H1 (cell line): ENCODE measurements at regions not wholly inside any gene's neighbourhood (a gene's known extent, or its start where the extent isn't known, plus 50 kb on each side); places are given as distances from the start of the nearest gene placed in this dataset.

Experiments
- CTCF ChIA-PET: fragments of 300-600 bp; sonication (Branson Sonifier 250); formaldehyde crosslinking; loops from one replicate; lab custom pipeline; 2021; ENCODE audit not compliant: partially characterized antibody; lab: Charles Lee
- POLR2A ChIA-PET: fragments of 300-600 bp; sonication (Branson Sonifier 250); formaldehyde crosslinking; loops from one replicate; lab custom pipeline; 2021; ENCODE audit warnings: inconsistent platforms; ENCODE audit not compliant: partially characterized antibody; lab: Charles Lee
- DNase-seq, 2 experiments: peaks; one replicate each; pipeline versions ENCODE4 v3.0.0 to v3.0.0-alpha.2; 2010 to 2022; ENCODE audit warnings: low spot score in 2 of 2, low read depth in 1 of 2, mixed read lengths in 1 of 2
- FAIRE-seq: peaks from 2 replicates; lab custom pipeline; 2011; peaks lifted over from hg19 to GRCh38; lab: Jason Lieb, UNC
- H2AFZ ChIP-seq: 2 replicates; pipeline ENCODE4 v1.8.1; 2012; ENCODE audit warnings: low read length, inconsistent platforms
- H2AK5ac ChIP-seq: 2 replicates; pipeline ENCODE4 v1.6.1; 2013; ENCODE audit warnings: low read depth, low read length
- H2BK120ac ChIP-seq: replicated peaks from 2 replicates; pipeline ENCODE3; 2013; ENCODE audit warnings: low read depth, low read length, inconsistent platforms
- H2BK12ac ChIP-seq: 2 replicates; pipeline ENCODE4 v1.6.1; 2013; ENCODE audit warnings: low read depth, low read length
- H2BK15ac ChIP-seq: 2 replicates; pipeline ENCODE4 v1.6.1; 2013; ENCODE audit warnings: low read length
- H2BK20ac ChIP-seq: 2 replicates; pipeline ENCODE4 v1.6.1; 2013; ENCODE audit warnings: low read length
- H2BK5ac ChIP-seq: 2 replicates; pipeline ENCODE4 v1.6.1; 2013; ENCODE audit warnings: low read depth, low read length
- H3K14ac ChIP-seq: 2 replicates; pipeline ENCODE4 v1.6.1; 2013; ENCODE audit warnings: inconsistent platforms; ENCODE audit not compliant: insufficient read length
- H3K18ac ChIP-seq: 2 replicates; pipeline ENCODE4 v1.6.1; 2013; ENCODE audit warnings: low read length; ENCODE audit errors: extremely low read depth
- H3K23ac ChIP-seq: 2 replicates; pipeline ENCODE4 v1.6.1; 2013; ENCODE audit warnings: inconsistent platforms; ENCODE audit not compliant: insufficient read length
- H3K23me2 ChIP-seq: 2 replicates; pipeline ENCODE4 v1.6.1; 2013; ENCODE audit warnings: low read depth, low read length
- H3K27ac ChIP-seq: 2 replicates; pipeline ENCODE4 v1.6.1; 2011; ENCODE audit warnings: low read depth, low read length, inconsistent platforms
- H3K27me3 ChIP-seq, 4 experiments: replicated peaks in 1 of 4; 1 replicate in 1 of 4; 2 replicates in 3 of 4; pipeline versions ENCODE4 v1.6.1 to v1.8.1; 2011 to 2013; ENCODE audit warnings: low read length in 3 of 4, mild to moderate bottlenecking in 3 of 4, inconsistent platforms in 2 of 4, mixed read lengths in 2 of 4, moderate library complexity in 1 of 4; ENCODE audit not compliant: control insufficient read depth in 3 of 4, insufficient read depth in 3 of 4; ENCODE audit errors: extremely low read depth in 1 of 4
- H3K36me3 ChIP-seq, 4 experiments: 2 replicates each; pipeline versions ENCODE4 v1.6.1 to v1.8.1; 2011 to 2013; ENCODE audit warnings: mild to moderate bottlenecking in 4 of 4, low read length in 3 of 4, moderate library complexity in 2 of 4, control low read depth in 1 of 4, inconsistent platforms in 1 of 4; ENCODE audit not compliant: insufficient read depth in 4 of 4, control insufficient read depth in 2 of 4
- H3K4ac ChIP-seq: replicated peaks from 2 replicates; pipeline ENCODE3; 2013; ENCODE audit warnings: low read length, low read depth, mixed read lengths, inconsistent platforms; ENCODE audit not compliant: insufficient read length
- H3K4me1 ChIP-seq, 4 experiments: replicated peaks in 1 of 4; 1 replicate in 1 of 4; 2 replicates in 3 of 4; pipeline versions ENCODE4 v1.6.1 to v1.8.1; 2011 to 2013; ENCODE audit warnings: low read length in 3 of 4, inconsistent platforms in 2 of 4, mixed read lengths in 1 of 4; ENCODE audit not compliant: insufficient read depth in 4 of 4, control insufficient read depth in 3 of 4
- H3K4me2 ChIP-seq, 2 experiments: 2 replicates each; pipeline versions ENCODE4 v1.6.1 to v1.8.1; 2011 to 2013; ENCODE audit warnings: low read depth in 2 of 2, low read length in 2 of 2, control low read depth in 1 of 2, inconsistent platforms in 1 of 2, mild to moderate bottlenecking in 1 of 2; ENCODE audit not compliant: insufficient read depth in 1 of 2
- H3K4me3 ChIP-seq, 4 experiments: fragments of 200-600, 300-600 bp in 1 of 4; sonication (generic), shearing (Covaris generic), sonication (Bioruptor Twin) in 1 of 4; 2 replicates each; pipeline versions ENCODE4 v1.5.1 to v1.8.1; 2011 to 2016; ENCODE audit warnings: low read length in 4 of 4, low read depth in 3 of 4, control low read depth in 2 of 4, inconsistent platforms in 2 of 4, mild to moderate bottlenecking in 2 of 4, mixed read lengths in 1 of 4, moderate library complexity in 1 of 4; ENCODE audit not compliant: insufficient read depth in 2 of 4; ENCODE audit errors: extremely low read depth in 1 of 4
- H3K56ac ChIP-seq: replicated peaks from 2 replicates; pipeline ENCODE3; 2013; ENCODE audit warnings: low read depth, mild to moderate bottlenecking, mixed read lengths, low read length, inconsistent platforms; ENCODE audit not compliant: insufficient read length
- H3K79me1 ChIP-seq: 2 replicates; pipeline ENCODE4 v1.6.1; 2013; ENCODE audit warnings: low read depth, low read length, control low read depth
- H3K79me2 ChIP-seq, 2 experiments: 2 replicates each; pipeline versions ENCODE4 v1.6.1 to v1.8.1; 2012 to 2013; ENCODE audit warnings: low read length in 2 of 2, mild to moderate bottlenecking in 2 of 2, inconsistent platforms in 1 of 2; ENCODE audit not compliant: insufficient read depth in 2 of 2, control insufficient read depth in 1 of 2
- H3K9ac ChIP-seq, 4 experiments: replicated peaks in 1 of 4; 1 replicate in 1 of 4; 2 replicates in 3 of 4; pipeline versions ENCODE4 v1.6.1 to v1.8.1; 2011 to 2013; ENCODE audit warnings: low read depth in 3 of 4, low read length in 3 of 4, control low read depth in 2 of 4, mild to moderate bottlenecking in 2 of 4, moderate library complexity in 2 of 4, inconsistent platforms in 1 of 4; ENCODE audit errors: extremely low read depth in 1 of 4
- H3K9me3 ChIP-seq, 2 experiments: 2 replicates each; pipeline versions ENCODE4 v1.6.1 to v1.8.1; 2012 to 2013; ENCODE audit warnings: mild to moderate bottlenecking in 2 of 2, moderate library complexity in 2 of 2, control low read depth in 1 of 2, inconsistent platforms in 1 of 2, low read depth in 1 of 2, low read length in 1 of 2, mixed read lengths in 1 of 2; ENCODE audit not compliant: insufficient read depth in 2 of 2
- H4K20me1 ChIP-seq, 2 experiments: replicated peaks in 1 of 2; 2 replicates each; pipeline versions ENCODE3 to v1.8.1; 2011 to 2013; ENCODE audit warnings: inconsistent platforms in 2 of 2, low read length in 2 of 2, mild to moderate bottlenecking in 1 of 2; ENCODE audit not compliant: insufficient read depth in 2 of 2, control insufficient read depth in 1 of 2
- H4K5ac ChIP-seq: 2 replicates; pipeline ENCODE4 v1.6.1; 2013; ENCODE audit warnings: low read length, low read depth, mixed read lengths, inconsistent platforms; ENCODE audit not compliant: insufficient read length
- H4K8ac ChIP-seq: 2 replicates; pipeline ENCODE4 v1.8.0; 2013; ENCODE audit warnings: mild to moderate bottlenecking, moderate library complexity, low read length, inconsistent platforms; ENCODE audit not compliant: insufficient read depth; ENCODE audit errors: extremely low read depth
- H4K91ac ChIP-seq: replicated peaks from 2 replicates; pipeline ENCODE3; 2013; ENCODE audit warnings: low read length, mixed read lengths, inconsistent platforms; ENCODE audit not compliant: insufficient read length
- USF2 ChIP-seq: IDR thresholded peaks from 2 replicates; pipeline ENCODE4 v1.6.1; 2011; ENCODE audit warnings: low read length, improper control_type of control experiment
- WGBS, 2 experiments: shearing (Covaris generic) in 1 of 2; methylation state at CpG; one replicate each; pipeline versions ENCODE4 v1.1.6 to v1.1.7; 2013 to 2015; ENCODE audit warnings: low lambda C conversion rate in 2 of 2, mixed read lengths in 2 of 2, inconsistent platforms in 1 of 2, low coverage in 1 of 2, missing lambda C conversion rate in 1 of 2; ENCODE audit not compliant: insufficient replicate concordance in 2 of 2, insufficient coverage in 1 of 2, insufficient read length in 1 of 2; ENCODE audit errors: extremely low coverage in 1 of 2, missing lambda C conversion rate in 1 of 2; 5-methylcytosine and 5-hydroxymethylcytosine counted together

DNA sequence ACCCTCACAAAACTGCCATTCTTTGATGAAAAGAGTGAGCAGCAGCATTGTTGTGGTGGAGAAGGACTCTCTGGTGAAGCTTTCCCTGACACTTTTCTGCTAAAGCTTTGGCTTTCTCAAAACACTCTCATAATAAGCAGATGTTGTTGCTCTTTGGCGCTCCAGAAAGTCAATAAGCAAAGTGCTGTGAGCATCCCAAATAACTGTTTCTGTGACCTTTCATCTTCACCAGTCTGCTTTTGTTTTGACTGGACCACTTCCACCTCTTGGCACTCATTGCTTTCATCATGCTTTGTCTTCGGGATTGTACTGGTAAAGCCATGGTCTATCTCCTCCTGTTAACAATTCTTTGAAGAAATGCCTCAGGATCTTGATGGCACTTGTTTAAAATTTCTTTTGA lies 424.7 kb upstream of the TMPO start:
- Histone ChIP-seq H3K4me1 (no peaks in the 10 kb centered on the region), H3K23me2 (no peaks in the 10 kb centered on the region; the same call in 1 of the 2 replicates), H4K8ac (no peak overlapping the region), H3K79me2 (no peaks in the 10 kb centered on the region), H3K79me1 (no peaks in the 10 kb centered on the region), H3K56ac (no peak overlapping the region), H3K18ac (no peak overlapping the region), H3K4me2 (no peak overlapping the region), H3K27me3 (no peaks in the 10 kb centered on the region), H3K14ac (no peak overlapping the region), H2BK20ac (no peak overlapping the region), H3K4ac (no peak overlapping the region), H2AK5ac (no peak overlapping the region), H2BK120ac (no peak overlapping the region), H2BK5ac (no peak overlapping the region), H4K91ac (no peak overlapping the region), H3K4me3 (no peak overlapping the region), H4K20me1 (no peaks in the 10 kb centered on the region), H4K5ac (no peak overlapping the region), H2BK15ac (no peak overlapping the region), H2BK12ac (no peak overlapping the region), H2AFZ (no peak overlapping the region), H3K36me3 (no peaks in the 10 kb centered on the region), H3K27ac (no peak overlapping the region), H3K9ac (no peak overlapping the region), H3K23ac (no peak overlapping the region), H3K9me3 (peaks cover 0 to 6% of the 10 kb centered on the region in 2 experiments; a peak in 1 of 4 replicates)
- WGBS, 2 experiments, result 95% methylated on average over 2 of the region's 2 CpGs; no CpG with 5 or more reads in 1 of the 2 experiments
- DNase-seq (no peak), FAIRE-seq (no peak)
- no peak for TF ChIP-seq USF2
- POLR2A ChIA-PET, result no interaction called here
- CTCF ChIA-PET, result no interaction called here
